CD4-positive, alpha-beta memory T cell (primary cell): ENCODE measurements at regions not wholly inside any gene's neighbourhood (a gene's known extent, or its start where the extent isn't known, plus 50 kb on each side); places are given as distances from the start of the nearest gene placed in this dataset.

Experiments used
- CTCF ChIA-PET: fragments of 350-600 bp; sonication (Branson Sonifier 250); formaldehyde crosslinking; loops from one replicate; lab custom pipeline; 2021; ENCODE audit warnings: inconsistent platforms; ENCODE audit not compliant: partially characterized antibody; lab: Charles Lee
- POLR2A ChIA-PET: fragments of 350-600 bp; sonication (Branson Sonifier 250); formaldehyde crosslinking; loops from one replicate; lab custom pipeline; 2021; ENCODE audit not compliant: partially characterized antibody; lab: Charles Lee
- DNase-seq, 5 donors: peaks; one replicate each; pipeline versions ENCODE4 v3.0.0 to v3.0.0-alpha.2; 2020 to 2022; ENCODE audit warnings: mixed read lengths in 1 of 5
- H3K27ac ChIP-seq: one replicate; pipeline ENCODE4 v1.7.0; 2013; ENCODE audit warnings: low read depth, low read length
- H3K27me3 ChIP-seq: 2 replicates; pipeline ENCODE4 v1.7.0; 2013; ENCODE audit warnings: mild to moderate bottlenecking, low read length, moderate library complexity; ENCODE audit not compliant: insufficient read depth
- H3K36me3 ChIP-seq: 2 replicates; pipeline ENCODE4 v1.7.0; 2013; ENCODE audit warnings: mild to moderate bottlenecking, low read length, moderate library complexity; ENCODE audit not compliant: insufficient read depth
- H3K4me1 ChIP-seq: 2 replicates; pipeline ENCODE4 v1.7.0; 2013; ENCODE audit warnings: mild to moderate bottlenecking, low read length, moderate library complexity; ENCODE audit not compliant: insufficient read depth
- H3K4me3 ChIP-seq, 2 donors: one replicate each; pipeline ENCODE4 v1.7.0; 2013; ENCODE audit warnings: low read length in 2 of 2, mild to moderate bottlenecking in 1 of 2
- H3K9me3 ChIP-seq, 2 donors: one replicate each; pipeline ENCODE4 v1.7.0; 2013; ENCODE audit warnings: low read length in 2 of 2, control low read depth in 1 of 2; ENCODE audit not compliant: control insufficient read depth in 1 of 2
- H3K27ac Mint-ChIP-seq, 7 donors: one replicate each; pipeline ENCODE4 v1.8.0; 2020 to 2021; ENCODE audit warnings: mixed read lengths in 7 of 7, mild to moderate bottlenecking in 6 of 7, inconsistent platforms in 3 of 7, moderate library complexity in 3 of 7
- H3K27me3 Mint-ChIP-seq, 2 donors: one replicate each; pipeline ENCODE4 v1.8.0; 2020 to 2021; ENCODE audit warnings: mixed read lengths in 2 of 2
- H3K36me3 Mint-ChIP-seq, 2 donors: one replicate each; pipeline ENCODE4 v1.8.0; 2020 to 2021; ENCODE audit warnings: mixed read lengths in 2 of 2, inconsistent platforms in 1 of 2, mild to moderate bottlenecking in 1 of 2
- H3K4me1 Mint-ChIP-seq, 4 donors: one replicate each; pipeline ENCODE4 v1.8.0; 2020 to 2021; ENCODE audit warnings: mixed read lengths in 4 of 4, mild to moderate bottlenecking in 1 of 4
- H3K4me3 Mint-ChIP-seq, 8 donors: one replicate each; pipeline ENCODE4 v1.8.0; 2020 to 2021; ENCODE audit warnings: mixed read lengths in 8 of 8, mild to moderate bottlenecking in 7 of 8, moderate library complexity in 6 of 8, inconsistent platforms in 3 of 8
- H3K9me3 Mint-ChIP-seq, 8 donors: one replicate each; pipeline ENCODE4 v1.8.0; 2020 to 2021; ENCODE audit warnings: mixed read lengths in 8 of 8, mild to moderate bottlenecking in 5 of 8, inconsistent platforms in 3 of 8, moderate library complexity in 1 of 8
- intact Hi-C: fragments of 100-400 bp; cut with micrococcal nuclease; formaldehyde crosslinking; loops from one replicate; pipeline ENCODE4 v1.15.1; 2023

DNA sequence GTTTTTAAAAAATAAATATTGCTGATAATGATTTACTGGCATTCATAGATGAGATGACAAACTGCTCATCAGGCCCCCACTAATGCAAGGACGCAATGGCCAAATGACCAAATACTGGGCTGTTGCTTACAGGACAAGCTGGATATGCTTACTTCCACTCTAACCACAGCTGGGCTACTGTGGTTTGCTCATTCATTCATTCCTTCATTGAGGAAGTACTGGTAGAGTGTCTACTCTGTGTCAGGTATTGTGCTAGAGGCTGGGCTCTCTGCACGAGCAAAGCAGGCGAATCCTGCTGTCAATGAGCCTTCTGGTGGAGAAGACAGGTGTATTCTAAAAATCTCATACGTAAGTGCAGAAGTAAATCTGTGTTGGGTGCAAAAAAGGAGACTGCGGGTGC is 113.3 kb upstream of the SLC38A2 start:
- Mint-ChIP-seq H3K4me1 (peaks cover 0 to 1% (median 0%) of the 10 kb centered on the region in 4 donors), H3K9me3 (no peaks in the 10 kb centered on the region), H3K4me3 (no peak overlapping the region), H3K27ac (no peak overlapping the region), H3K36me3 (peaks cover 0 to 5% of the 10 kb centered on the region in 2 donors), H3K27me3 (no peaks in the 10 kb centered on the region)
- Histone ChIP-seq H3K4me3 (no peak overlapping the region), H3K27me3 (no peaks in the 10 kb centered on the region), H3K9me3 (no peaks in the 10 kb centered on the region), H3K27ac (no peak overlapping the region), H3K36me3 (no peaks in the 10 kb centered on the region), H3K4me1 (no peaks in the 10 kb centered on the region)
- CTCF ChIA-PET: no interaction called here
- POLR2A ChIA-PET: no interaction called here
- no peak for DNase-seq
- intact Hi-C loops: no loop called here

DNA sequence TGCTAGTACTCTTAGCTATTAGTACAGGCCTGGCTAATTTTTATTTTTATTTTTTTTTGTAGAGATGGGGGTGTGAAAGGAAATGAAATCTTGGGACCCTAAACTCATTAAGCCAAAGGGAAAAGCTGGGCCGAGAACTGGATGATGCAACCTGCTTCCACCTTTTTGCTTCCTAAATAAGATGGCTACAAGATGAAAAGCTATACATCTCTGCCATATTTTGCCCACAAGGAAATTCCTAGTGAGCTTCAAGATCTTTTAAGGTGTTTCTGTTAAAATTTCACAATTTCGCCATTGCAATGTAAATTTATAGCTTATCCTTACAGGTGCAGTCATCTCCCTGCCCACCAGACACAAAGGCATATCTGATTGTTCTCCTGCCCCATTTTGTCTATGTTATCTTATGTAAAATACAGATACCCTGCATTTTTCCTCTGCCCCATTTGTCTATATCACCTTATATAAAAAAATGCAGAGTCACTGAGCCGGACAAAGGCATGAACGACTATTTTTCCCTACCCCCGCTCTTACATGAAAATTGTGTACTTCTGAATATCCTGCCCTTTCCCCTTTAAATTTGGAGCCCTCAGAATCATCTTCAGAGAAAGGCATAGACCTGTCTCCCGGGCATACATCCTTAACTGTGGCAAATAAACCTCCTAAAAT is 112.0 kb upstream of the SLC38A2 start:
- DNase-seq: no peak
- no peak overlapping the region for H3K27ac Mint-ChIP-seq
- POLR2A ChIA-PET: no interaction called here

DNA sequence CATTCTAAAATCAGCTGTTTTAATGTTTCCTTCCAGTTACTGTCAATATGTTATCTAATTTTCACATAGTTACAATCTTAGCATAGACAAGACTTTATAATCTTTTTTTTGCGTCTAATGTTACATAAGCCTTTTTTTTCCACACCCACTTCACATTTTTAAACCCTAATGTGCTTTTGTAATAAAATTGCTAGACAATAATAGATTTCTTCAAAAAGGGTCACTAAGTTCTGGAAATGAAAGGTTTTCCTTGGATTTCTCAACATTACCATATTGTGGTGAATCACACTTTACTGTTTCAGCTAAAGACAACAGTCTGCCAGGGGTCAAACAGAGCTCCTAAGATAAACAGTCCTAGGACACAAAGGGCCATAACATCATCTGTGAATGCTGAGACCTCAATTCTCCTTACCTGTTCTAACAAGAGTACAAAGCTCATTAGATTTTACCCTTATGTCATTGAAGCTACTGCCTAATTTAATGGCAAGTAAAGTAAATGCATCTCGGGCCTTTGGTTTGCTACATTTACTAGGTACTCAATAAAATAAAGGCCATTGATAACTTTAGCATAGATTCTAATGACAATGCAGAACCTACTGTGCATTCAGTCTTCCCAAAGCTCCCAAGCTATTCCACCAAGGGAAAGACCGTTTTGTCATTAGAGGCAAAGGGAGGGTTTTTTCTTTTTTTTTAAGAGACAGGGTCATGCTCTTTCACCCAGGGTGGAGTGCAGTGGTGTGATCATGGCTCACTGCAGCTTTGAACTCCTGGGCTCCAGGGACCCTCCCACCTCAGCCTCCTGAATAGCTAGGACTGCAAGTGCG is 111.2 kb upstream of the SLC38A2 start:
- H3K36me3 Mint-ChIP-seq: peaks cover 0 to 15% of the 10 kb centered on the region in 2 donors
- H3K4me3 ChIP-seq: no peak overlapping the region
- H3K27me3 Mint-ChIP-seq: no peaks in the 10 kb centered on the region
- peaks cover 0 to 3% (median 0%) of the 10 kb centered on the region in 8 donors for H3K9me3 Mint-ChIP-seq
- no peaks in the 10 kb centered on the region for H3K4me1 ChIP-seq
- POLR2A ChIA-PET: no interaction called here
- no peaks in the 10 kb centered on the region for H3K36me3 ChIP-seq
- no peak for DNase-seq
- H3K27me3 ChIP-seq: no peaks in the 10 kb centered on the region
- H3K27ac ChIP-seq: no peak overlapping the region
- CTCF ChIA-PET: interaction anchor here (0.9 kb wide), 1 partner anchor 178 kb away, joined by 3 read pairs; no protein-coding TSS in a partner anchor
- intact Hi-C loops: no loop called here
- peak overlapping the region in 1 of 7 donors; percentile 47 for H3K27ac Mint-ChIP-seq
- no peak overlapping the region for H3K4me3 Mint-ChIP-seq
- no peaks in the 10 kb centered on the region for H3K9me3 ChIP-seq
- peaks cover 0 to 1% (median 0%) of the 10 kb centered on the region in 4 donors for H3K4me1 Mint-ChIP-seq

More for the DNA sequence above, 112.0 kb upstream of the SLC38A2 start:
- H3K27ac ChIP-seq: no peak overlapping the region
- peaks cover 0 to 9% of the 10 kb centered on the region in 2 donors for H3K36me3 Mint-ChIP-seq
- peaks cover 0 to 1% (median 0%) of the 10 kb centered on the region in 4 donors for H3K4me1 Mint-ChIP-seq
- H3K27me3 ChIP-seq: no peaks in the 10 kb centered on the region
- intact Hi-C loops: no loop called here
- peaks cover 0 to 2% (median 0%) of the 10 kb centered on the region in 8 donors for H3K9me3 Mint-ChIP-seq
- no peaks in the 10 kb centered on the region for H3K4me1 ChIP-seq
- H3K4me3 ChIP-seq: no peak overlapping the region
- no peaks in the 10 kb centered on the region for H3K36me3 ChIP-seq
- no peaks in the 10 kb centered on the region for H3K9me3 ChIP-seq
- CTCF ChIA-PET: interaction anchor here (0.9 kb wide), 1 partner anchor 177 kb away, joined by 3 read pairs; no protein-coding TSS in a partner anchor
- H3K4me3 Mint-ChIP-seq: no peak overlapping the region
- no peaks in the 10 kb centered on the region for H3K27me3 Mint-ChIP-seq

GRCh38 chr12:46480724-46481123 is 108.2 kb upstream of the SLC38A2 start:
- Histone ChIP-seq H3K4me3 (no peak overlapping the region), H3K4me1 (no peaks in the 10 kb centered on the region), H3K27me3 (no peaks in the 10 kb centered on the region), H3K9me3 (no peaks in the 10 kb centered on the region), H3K27ac (no peak overlapping the region), H3K36me3 (no peaks in the 10 kb centered on the region)
- H3K4me3 Mint-ChIP-seq: no peak overlapping the region
- POLR2A ChIA-PET: no interaction called here
- H3K27ac Mint-ChIP-seq: no peak overlapping the region
- CTCF ChIA-PET: no interaction called here
- no peaks in the 10 kb centered on the region for H3K4me1 Mint-ChIP-seq
- H3K27me3 Mint-ChIP-seq: no peaks in the 10 kb centered on the region
- peaks cover 0 to 23% of the 10 kb centered on the region in 2 donors for H3K36me3 Mint-ChIP-seq
- intact Hi-C loops: no loop called here
- H3K9me3 Mint-ChIP-seq: peaks cover 0 to 3% (median 0%) of the 10 kb centered on the region in 8 donors
- DNase-seq: no peak

DNA sequence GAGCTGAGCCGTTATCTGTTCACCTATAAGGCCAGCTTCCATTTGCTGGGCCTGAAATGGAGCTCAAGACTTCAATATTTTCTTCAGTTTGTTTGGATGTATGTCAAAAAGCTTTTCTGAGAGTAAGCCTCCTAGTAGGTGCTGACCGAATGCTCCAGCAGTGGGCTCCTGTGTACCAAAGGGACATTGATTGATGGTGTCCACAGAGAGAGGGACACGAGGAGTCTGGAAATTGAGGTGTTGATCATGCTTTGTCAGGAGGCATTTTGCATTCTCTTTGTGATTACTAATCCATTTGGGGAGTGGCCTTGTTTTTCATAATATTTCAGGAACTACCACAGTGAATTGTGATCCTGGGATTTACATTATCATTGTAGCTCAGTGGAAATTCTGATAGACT is 107.7 kb upstream of the SLC38A2 start:
- CTCF ChIA-PET: no interaction called here
- Histone ChIP-seq H3K4me1 (no peaks in the 10 kb centered on the region), H3K27ac (no peak overlapping the region), H3K27me3 (no peaks in the 10 kb centered on the region), H3K4me3 (no peak overlapping the region), H3K9me3 (no peaks in the 10 kb centered on the region), H3K36me3 (no peaks in the 10 kb centered on the region)
- H3K9me3 Mint-ChIP-seq: peaks cover 0 to 3% (median 0%) of the 10 kb centered on the region in 8 donors
- H3K27me3 Mint-ChIP-seq: no peaks in the 10 kb centered on the region
- POLR2A ChIA-PET: no interaction called here
- H3K4me3 Mint-ChIP-seq: no peak overlapping the region
- H3K36me3 Mint-ChIP-seq: peaks cover 0 to 23% of the 10 kb centered on the region in 2 donors
- no peak overlapping the region for H3K27ac Mint-ChIP-seq
- DNase-seq: no peak
- intact Hi-C loops: no loop called here
- no peaks in the 10 kb centered on the region for H3K4me1 Mint-ChIP-seq

DNA sequence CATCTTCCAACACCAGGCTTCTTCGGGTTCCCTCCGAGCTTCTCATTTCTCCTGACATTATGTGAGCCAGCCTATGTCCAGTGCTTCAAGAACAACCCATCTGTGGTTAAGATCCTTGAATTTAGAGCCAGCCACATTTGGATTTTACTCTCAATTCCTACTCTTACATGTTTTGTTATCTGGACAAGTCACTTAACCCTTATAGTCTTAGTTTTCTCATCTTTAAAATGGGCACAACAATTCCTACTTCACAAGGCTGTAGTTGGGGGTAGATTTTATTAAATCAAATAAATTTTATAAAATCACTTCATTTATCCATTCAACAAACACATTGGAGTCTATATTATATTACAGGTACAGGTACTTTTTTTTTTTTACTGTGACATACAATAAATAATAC is 105.5 kb upstream of the SLC38A2 start:
- H3K9me3 Mint-ChIP-seq: peaks cover 0 to 3% (median 0%) of the 10 kb centered on the region in 8 donors
- Histone ChIP-seq H3K36me3 (no peaks in the 10 kb centered on the region), H3K4me1 (no peaks in the 10 kb centered on the region), H3K27ac (no peak overlapping the region), H3K4me3 (no peak overlapping the region), H3K27me3 (no peaks in the 10 kb centered on the region), H3K9me3 (no peaks in the 10 kb centered on the region)
- intact Hi-C loops: no loop called here
- H3K27ac Mint-ChIP-seq: no peak overlapping the region
- ChIA-PET POLR2A (no interaction called here), CTCF (no interaction called here)
- H3K4me3 Mint-ChIP-seq: no peak overlapping the region
- DNase-seq: no peak
- peaks cover 0 to 5% (median 3%) of the 10 kb centered on the region in 4 donors for H3K4me1 Mint-ChIP-seq
- H3K36me3 Mint-ChIP-seq: peaks cover 0 to 23% of the 10 kb centered on the region in 2 donors
- H3K27me3 Mint-ChIP-seq: no peaks in the 10 kb centered on the region

- intact Hi-C loops: no loop called here
- Histone ChIP-seq H3K36me3 (no peaks in the 10 kb centered on the region), H3K4me3 (no peak overlapping the region), H3K4me1 (no peaks in the 10 kb centered on the region), H3K27ac (no peak overlapping the region), H3K27me3 (no peaks in the 10 kb centered on the region), H3K9me3 (no peaks in the 10 kb centered on the region)
- peaks cover 0 to 23% of the 10 kb centered on the region in 2 donors for H3K36me3 Mint-ChIP-seq
- H3K27me3 Mint-ChIP-seq: no peaks in the 10 kb centered on the region
- ChIA-PET POLR2A (no interaction called here), CTCF (no interaction called here)
- peaks cover 0 to 3% (median 0%) of the 10 kb centered on the region in 8 donors for H3K9me3 Mint-ChIP-seq
- H3K27ac Mint-ChIP-seq: no peak overlapping the region
- DNase-seq: no peak
- H3K4me3 Mint-ChIP-seq: no peak overlapping the region
- H3K4me1 Mint-ChIP-seq: peaks cover 0 to 5% (median 3%) of the 10 kb centered on the region in 4 donors
Observed at GRCh38 chr12:46477541-46477940, 105.0 kb upstream of the SLC38A2 start.
